HFFc6 (cell line): ENCODE measurements at regions not wholly inside any gene's neighbourhood (a gene's known extent, or its start where the extent isn't known, plus 50 kb on each side); places are given as distances from the start of the nearest gene placed in this dataset.

Experiments
- DNase-seq: peaks from one replicate; pipeline ENCODE4 v3.0.0-alpha.2; 2018
- H3K27ac Mint-ChIP-seq: 2 replicates; pipeline ENCODE4 v1.8.0; 2020; ENCODE audit warnings: mild to moderate bottlenecking, mixed read lengths
- H3K27me3 Mint-ChIP-seq: 2 replicates; pipeline ENCODE4 v1.8.0; 2021; ENCODE audit warnings: mild to moderate bottlenecking, moderate library complexity, mixed read lengths; ENCODE audit not compliant: insufficient read depth
- H3K36me3 Mint-ChIP-seq: 2 replicates; pipeline ENCODE4 v1.8.0; 2021; ENCODE audit warnings: low read depth, mixed read lengths
- H3K4me1 Mint-ChIP-seq: 2 replicates; pipeline ENCODE4 v1.8.0; 2020; ENCODE audit warnings: low read depth, mixed read lengths
- H3K4me3 Mint-ChIP-seq: 2 replicates; pipeline ENCODE4 v1.8.0; 2020; ENCODE audit warnings: mild to moderate bottlenecking, moderate library complexity, mixed read lengths
- H3K9me3 Mint-ChIP-seq: 2 replicates; pipeline ENCODE4 v1.8.0; 2020; ENCODE audit warnings: mild to moderate bottlenecking, mixed read lengths
- TF ChIP-seq, protein P1 (sequence below): fragments of 200-600 bp; sonication (generic); IDR thresholded peaks from 2 replicates; pipeline ENCODE4 v1.5.0; 2021; ENCODE audit warnings: antibody characterized with exemption, mild to moderate bottlenecking

GRCh38 chr3:72006631-72007556 is 221.9 kb upstream of the PROK2 start:
- H3K27ac Mint-ChIP-seq: no peak overlapping the region
- peaks cover 10% of the 10 kb centered on the region; the same call in 1 of the 2 replicates for H3K36me3 Mint-ChIP-seq
- H3K9me3 Mint-ChIP-seq: no peaks in the 10 kb centered on the region; the same call in 1 of the 2 replicates
- H3K4me1 Mint-ChIP-seq: peaks cover 62% of the 10 kb centered on the region
- no peaks in the 10 kb centered on the region; the same call in 1 of the 2 replicates for H3K27me3 Mint-ChIP-seq
- TF ChIP-seq, protein P1, sequence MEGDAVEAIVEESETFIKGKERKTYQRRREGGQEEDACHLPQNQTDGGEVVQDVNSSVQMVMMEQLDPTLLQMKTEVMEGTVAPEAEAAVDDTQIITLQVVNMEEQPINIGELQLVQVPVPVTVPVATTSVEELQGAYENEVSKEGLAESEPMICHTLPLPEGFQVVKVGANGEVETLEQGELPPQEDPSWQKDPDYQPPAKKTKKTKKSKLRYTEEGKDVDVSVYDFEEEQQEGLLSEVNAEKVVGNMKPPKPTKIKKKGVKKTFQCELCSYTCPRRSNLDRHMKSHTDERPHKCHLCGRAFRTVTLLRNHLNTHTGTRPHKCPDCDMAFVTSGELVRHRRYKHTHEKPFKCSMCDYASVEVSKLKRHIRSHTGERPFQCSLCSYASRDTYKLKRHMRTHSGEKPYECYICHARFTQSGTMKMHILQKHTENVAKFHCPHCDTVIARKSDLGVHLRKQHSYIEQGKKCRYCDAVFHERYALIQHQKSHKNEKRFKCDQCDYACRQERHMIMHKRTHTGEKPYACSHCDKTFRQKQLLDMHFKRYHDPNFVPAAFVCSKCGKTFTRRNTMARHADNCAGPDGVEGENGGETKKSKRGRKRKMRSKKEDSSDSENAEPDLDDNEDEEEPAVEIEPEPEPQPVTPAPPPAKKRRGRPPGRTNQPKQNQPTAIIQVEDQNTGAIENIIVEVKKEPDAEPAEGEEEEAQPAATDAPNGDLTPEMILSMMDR: no peak
- no peak for DNase-seq
- no peak overlapping the region for H3K4me3 Mint-ChIP-seq

DNA sequence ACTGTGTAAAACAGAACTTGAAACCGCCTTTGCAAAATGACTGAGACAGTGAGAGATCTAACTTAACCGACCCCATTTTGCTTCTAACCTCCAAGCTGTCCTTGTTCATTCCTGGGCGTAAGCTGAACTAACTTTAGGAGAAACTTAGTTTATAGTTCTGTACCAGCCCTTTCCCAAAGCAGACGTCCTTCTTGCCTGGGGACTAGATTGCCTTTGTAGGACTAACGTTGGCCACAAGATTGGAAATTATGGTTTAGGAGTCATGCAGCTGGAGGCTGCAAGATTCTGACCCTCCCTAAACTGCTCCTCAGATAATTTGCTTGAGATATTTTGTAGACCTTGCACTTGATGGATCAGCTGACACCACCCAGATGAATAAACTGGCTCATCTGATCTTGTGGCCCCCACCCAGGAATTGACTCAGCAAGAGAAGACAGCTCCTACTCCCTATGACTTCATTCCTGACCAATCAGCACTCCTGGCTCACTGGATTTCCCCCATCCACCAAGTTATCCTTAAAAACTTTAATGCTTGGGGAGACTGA is 219.9 kb upstream of the PROK2 start:
- Mint-ChIP-seq H3K4me1 (peaks cover 43% of the 10 kb centered on the region), H3K27ac (no peak overlapping the region), H3K9me3 (no peaks in the 10 kb centered on the region; the same call in 1 of the 2 replicates), H3K4me3 (no peak overlapping the region), H3K36me3 (peaks cover 10% of the 10 kb centered on the region; the same call in 1 of the 2 replicates), H3K27me3 (no peaks in the 10 kb centered on the region; the same call in 1 of the 2 replicates)
- TF ChIP-seq, protein P1: no peak
- peak; percentile 23 for DNase-seq

- H3K9me3 Mint-ChIP-seq: no peaks in the 10 kb centered on the region; the same call in 1 of the 2 replicates
- TF ChIP-seq, protein P1: no peak
- no peak for DNase-seq
- H3K27me3 Mint-ChIP-seq: no peaks in the 10 kb centered on the region; the same call in 1 of the 2 replicates
- no peak overlapping the region for H3K27ac Mint-ChIP-seq
- H3K36me3 Mint-ChIP-seq: peaks cover 10% of the 10 kb centered on the region; the same call in 1 of the 2 replicates
- H3K4me1 Mint-ChIP-seq: peaks cover 43% of the 10 kb centered on the region
- no peak overlapping the region for H3K4me3 Mint-ChIP-seq
Measured at GRCh38 chr3:72003936-72004335, 219.0 kb upstream of the PROK2 start.

GRCh38 chr3:72001758-72002157 is 216.8 kb upstream of the PROK2 start:
- Mint-ChIP-seq H3K27ac (no peak overlapping the region), H3K36me3 (no peaks in the 10 kb centered on the region; the same call in 1 of the 2 replicates), H3K9me3 (no peaks in the 10 kb centered on the region; the same call in 1 of the 2 replicates), H3K4me3 (no peak overlapping the region), H3K4me1 (peaks cover 47% of the 10 kb centered on the region), H3K27me3 (peaks cover 2% of the 10 kb centered on the region)
- TF ChIP-seq, protein P1: no peak
- DNase-seq: no peak

GRCh38 chr3:71998995-71999673 is 214.2 kb upstream of the PROK2 start:
- H3K9me3 Mint-ChIP-seq: no peaks in the 10 kb centered on the region
- H3K27me3 Mint-ChIP-seq: peaks cover 2% of the 10 kb centered on the region
- H3K4me1 Mint-ChIP-seq: peaks cover 33% of the 10 kb centered on the region
- H3K36me3 Mint-ChIP-seq: no peaks in the 10 kb centered on the region; the same call in 1 of the 2 replicates
- TF ChIP-seq, protein P1: peak; percentile 25; the same call in 1 of the 2 replicates
- DNase-seq: peak; percentile 96
- H3K4me3 Mint-ChIP-seq: peak overlapping the region; percentile 22; the same call in 1 of the 2 replicates
- peak overlapping the region; percentile 93 for H3K27ac Mint-ChIP-seq
